Adipocyte (in vitro differentiated cells): ENCODE measurements at regions not wholly inside any gene's neighbourhood (a gene's known extent, or its start where the extent isn't known, plus 50 kb on each side); places are given as distances from the start of the nearest gene placed in this dataset.

Source experiments
- DNase-seq: peaks from one replicate; pipeline ENCODE4 v3.0.0-alpha.2; 2015; ENCODE audit warnings: low read depth
- H3K27me3 ChIP-seq: replicated peaks from 2 replicates; pipeline ENCODE4 v1.7.0; 2013; ENCODE audit warnings: mild to moderate bottlenecking, low read length, moderate library complexity; ENCODE audit not compliant: control insufficient read depth, insufficient read depth
- H3K36me3 ChIP-seq: 2 replicates; pipeline ENCODE4 v1.7.0; 2013; ENCODE audit warnings: low read length, mild to moderate bottlenecking, moderate library complexity; ENCODE audit not compliant: control insufficient read depth, insufficient read depth, severe bottlenecking
- H3K4me1 ChIP-seq: 2 replicates; pipeline ENCODE4 v1.7.0; 2013; ENCODE audit warnings: mild to moderate bottlenecking, low read length, moderate library complexity; ENCODE audit not compliant: control insufficient read depth, insufficient read depth
- H3K4me3 ChIP-seq: 2 replicates; pipeline ENCODE4 v1.7.0; 2013; ENCODE audit warnings: mild to moderate bottlenecking, low read length, moderate library complexity
- H3K9ac ChIP-seq: 2 replicates; pipeline ENCODE4 v1.7.0; 2013; ENCODE audit warnings: mild to moderate bottlenecking, low read length, moderate library complexity
- H3K9me3 ChIP-seq: 2 replicates; pipeline ENCODE4 v1.7.0; 2013; ENCODE audit warnings: mild to moderate bottlenecking, low read length, moderate library complexity; ENCODE audit not compliant: control insufficient read depth

DNA sequence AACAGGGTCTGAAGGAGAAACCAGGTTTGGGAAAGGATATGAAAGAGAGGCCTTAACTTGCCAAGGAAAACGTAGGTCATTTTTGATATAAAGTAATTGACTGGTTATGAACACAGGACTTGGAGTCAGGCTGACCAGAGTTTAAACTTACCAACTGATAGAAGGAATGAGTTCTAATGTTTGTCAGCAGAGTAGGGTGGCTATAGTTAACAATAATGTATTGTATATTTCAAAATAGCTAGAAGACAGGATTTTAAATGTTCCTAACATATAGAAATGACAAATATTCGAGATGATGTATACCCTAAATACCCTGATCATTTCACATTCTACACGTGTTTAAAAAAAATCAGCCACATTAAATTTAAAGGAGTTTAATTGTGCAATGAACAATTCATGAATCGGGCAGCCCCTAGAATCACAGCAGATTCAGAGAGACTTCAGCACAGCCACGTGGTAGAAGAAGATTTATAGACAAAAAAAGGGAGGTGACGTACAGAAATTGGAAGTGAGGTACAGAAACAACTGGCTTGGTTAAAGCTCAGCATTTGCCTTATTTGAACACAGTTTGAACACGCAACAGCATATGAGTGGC, 52.5 kb upstream of the PLEKHG7 start:
- no peak for DNase-seq
- Histone ChIP-seq H3K36me3 (no peaks in the 10 kb centered on the region), H3K4me1 (peaks cover 33% of the 10 kb centered on the region), H3K9me3 (no peaks in the 10 kb centered on the region), H3K9ac (peak overlapping the region; percentile 49), H3K4me3 (peak overlapping the region; percentile 55), H3K27me3 (no peaks in the 10 kb centered on the region)

GRCh38 chr12:92649511-92650227, 53.1 kb upstream of the PLEKHG7 start:
- DNase-seq = peak; percentile 91
- no peaks in the 10 kb centered on the region for H3K27me3 ChIP-seq

DNA sequence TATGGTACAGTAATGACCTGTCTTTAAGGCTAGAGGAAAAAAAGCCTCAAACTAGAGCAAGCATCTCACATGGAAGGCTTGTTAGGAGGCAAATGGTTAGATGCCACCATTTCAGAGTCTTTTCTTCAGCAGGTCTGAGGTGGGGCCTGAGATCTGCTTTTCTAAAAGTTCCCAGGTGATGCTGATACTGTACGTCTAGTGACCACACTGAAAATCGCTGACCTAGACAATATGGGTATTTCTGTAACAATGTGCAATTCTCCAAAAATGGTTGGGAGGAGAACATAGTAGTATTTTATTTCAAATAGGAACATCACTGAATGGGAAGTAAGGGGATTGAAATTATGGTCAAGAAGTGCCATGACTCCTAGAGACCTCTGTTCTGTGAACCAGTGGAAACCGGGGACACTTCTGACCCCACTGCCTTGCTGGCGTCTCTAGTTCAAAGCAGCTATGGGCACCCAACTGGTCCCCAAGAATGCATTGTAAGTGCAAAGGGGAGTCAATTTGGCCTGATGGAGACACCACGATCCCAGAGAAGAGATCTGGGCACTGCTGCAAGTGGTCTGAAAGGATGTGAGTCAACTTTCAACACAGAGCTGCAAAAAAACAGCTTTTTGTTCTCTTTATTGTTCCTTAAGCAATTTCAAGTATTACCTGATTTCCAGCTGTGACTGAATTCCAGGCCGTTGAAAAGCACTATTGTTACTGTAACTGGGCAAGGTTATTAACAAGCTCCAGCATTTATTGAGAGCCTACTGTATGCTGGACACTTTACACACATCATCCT, 54.4 kb upstream of the PLEKHG7 start:
- H3K9me3 ChIP-seq = no peaks in the 10 kb centered on the region
- DNase-seq = no peak

More at GRCh38 chr12:92649511-92650227, 53.1 kb upstream of the PLEKHG7 start:
- peak overlapping the region; percentile 49 for H3K9ac ChIP-seq
- H3K9me3 ChIP-seq = no peaks in the 10 kb centered on the region
- H3K36me3 ChIP-seq = no peaks in the 10 kb centered on the region
- H3K4me1 ChIP-seq = peaks cover 27% of the 10 kb centered on the region
- H3K4me3 ChIP-seq = peak overlapping the region; percentile 55

GRCh38 chr12:92641291-92641690, 61.5 kb upstream of the PLEKHG7 start:
- no peak overlapping the region for H3K9ac ChIP-seq

More for the DNA sequence above, 54.4 kb upstream of the PLEKHG7 start:
- no peak overlapping the region for H3K9ac ChIP-seq
- peaks cover 17% of the 10 kb centered on the region for H3K4me1 ChIP-seq
- H3K4me3 ChIP-seq = no peak overlapping the region
- H3K36me3 ChIP-seq = no peaks in the 10 kb centered on the region
- no peaks in the 10 kb centered on the region for H3K27me3 ChIP-seq

DNA sequence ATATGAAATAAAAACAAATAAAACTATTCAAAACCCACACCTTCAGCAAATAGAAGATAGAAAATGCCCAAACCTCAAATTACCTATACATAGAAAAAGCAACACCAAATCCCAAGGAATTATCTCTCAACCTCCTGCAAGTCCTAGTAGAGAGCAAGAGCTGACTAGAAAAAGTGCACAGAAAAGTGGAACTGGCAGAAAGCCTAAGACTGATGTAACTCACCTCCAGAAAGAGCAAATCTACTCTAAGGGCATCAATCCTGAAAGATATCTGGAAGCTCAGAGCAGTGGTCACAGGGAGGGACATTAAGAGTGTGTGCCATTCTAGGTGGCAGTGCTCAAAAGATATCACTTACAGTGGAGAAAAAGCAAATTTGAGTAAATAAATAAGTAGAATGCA, 62.1 kb upstream of the PLEKHG7 start:
- no peaks in the 10 kb centered on the region for H3K9me3 ChIP-seq
- no peaks in the 10 kb centered on the region for H3K36me3 ChIP-seq
- DNase-seq = peak; percentile 14
- no peaks in the 10 kb centered on the region for H3K27me3 ChIP-seq
- no peak overlapping the region for H3K9ac ChIP-seq
- H3K4me3 ChIP-seq = no peak overlapping the region
- H3K4me1 ChIP-seq = no peaks in the 10 kb centered on the region

More at GRCh38 chr12:92641291-92641690, 61.5 kb upstream of the PLEKHG7 start:
- H3K27me3 ChIP-seq = no peaks in the 10 kb centered on the region
- no peaks in the 10 kb centered on the region for H3K4me1 ChIP-seq
- H3K36me3 ChIP-seq = no peaks in the 10 kb centered on the region
- no peak overlapping the region for H3K4me3 ChIP-seq
- DNase-seq = no peak
- H3K9me3 ChIP-seq = no peaks in the 10 kb centered on the region

GRCh38 chr12:92639017-92639416, 63.8 kb upstream of the PLEKHG7 start:
- H3K4me1 ChIP-seq = peaks cover 9% of the 10 kb centered on the region
- no peak overlapping the region for H3K9ac ChIP-seq
- no peaks in the 10 kb centered on the region for H3K9me3 ChIP-seq
- no peak for DNase-seq
- H3K36me3 ChIP-seq = no peaks in the 10 kb centered on the region
- no peaks in the 10 kb centered on the region for H3K27me3 ChIP-seq
- no peak overlapping the region for H3K4me3 ChIP-seq

DNA sequence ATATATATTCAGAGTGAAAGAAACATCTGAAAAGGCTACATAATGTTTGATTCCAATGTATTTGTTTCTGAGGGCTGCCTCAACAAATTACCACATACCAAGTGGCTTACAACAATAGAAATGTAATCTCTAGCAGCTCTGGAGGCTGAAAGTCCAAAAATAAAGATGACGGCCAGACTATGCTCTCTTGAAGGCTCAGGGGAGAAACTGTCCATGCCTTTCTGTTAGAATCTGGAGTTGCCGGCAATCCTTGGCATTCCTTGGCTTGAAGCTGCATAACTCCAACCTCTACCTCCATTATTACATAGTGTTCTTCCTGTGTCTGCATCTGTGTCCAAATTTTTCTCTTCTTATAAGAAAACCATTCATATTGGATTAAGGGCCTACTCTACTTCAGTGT, 68.1 kb upstream of the PLEKHG7 start:
- Histone ChIP-seq H3K27me3 (no peaks in the 10 kb centered on the region), H3K4me1 (peaks cover 12% of the 10 kb centered on the region), H3K36me3 (no peaks in the 10 kb centered on the region), H3K9me3 (no peaks in the 10 kb centered on the region), H3K4me3 (no peak overlapping the region), H3K9ac (no peak overlapping the region)
- DNase-seq = peak; percentile 22

DNA sequence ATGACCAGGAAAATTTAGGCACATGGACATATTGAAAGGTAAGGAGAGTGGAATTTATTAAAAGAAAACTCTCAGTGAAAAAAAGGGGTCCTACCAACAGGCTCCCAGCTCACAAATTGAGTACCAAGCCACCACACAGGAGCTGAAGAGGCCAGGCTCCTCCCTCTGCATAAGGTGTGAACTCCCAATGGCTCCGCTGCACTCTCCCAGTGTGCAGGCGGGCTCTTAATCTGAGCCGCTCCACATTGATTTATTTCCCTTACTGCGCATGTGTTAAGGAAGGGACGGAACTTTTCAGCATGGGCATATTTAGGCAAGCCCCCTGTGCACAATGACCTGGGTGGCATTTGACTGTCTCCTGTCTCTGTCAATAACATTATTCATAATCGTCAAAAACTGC, 68.6 kb upstream of the PLEKHG7 start:
- Histone ChIP-seq H3K36me3 (no peaks in the 10 kb centered on the region), H3K4me3 (no peak overlapping the region), H3K9ac (no peak overlapping the region), H3K9me3 (no peaks in the 10 kb centered on the region), H3K4me1 (peaks cover 15% of the 10 kb centered on the region), H3K27me3 (no peaks in the 10 kb centered on the region)
- DNase-seq = no peak

DNA sequence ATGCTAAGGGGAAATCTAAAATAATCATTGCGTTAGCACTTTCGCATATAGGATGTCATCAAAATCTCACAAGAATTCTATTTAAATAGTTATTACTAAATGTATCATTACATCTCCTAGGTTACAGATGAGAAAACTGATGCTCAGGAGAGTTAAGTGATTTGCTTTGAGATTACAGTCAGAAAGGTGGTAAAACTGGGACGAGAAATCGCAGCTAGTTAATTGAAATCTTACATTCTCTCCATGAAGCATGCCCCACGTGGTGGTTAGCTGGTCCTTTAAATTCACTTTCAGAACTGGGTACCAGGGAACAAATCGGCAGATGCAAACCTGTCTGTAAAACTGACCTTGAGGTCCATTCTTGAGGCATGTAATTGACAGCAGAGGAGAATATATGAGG, 71.8 kb upstream of the PLEKHG7 start:
- peaks cover 15% of the 10 kb centered on the region for H3K4me1 ChIP-seq
- no peaks in the 10 kb centered on the region for H3K9me3 ChIP-seq
- DNase-seq = no peak
- no peak overlapping the region for H3K4me3 ChIP-seq
- no peak overlapping the region for H3K9ac ChIP-seq
- no peaks in the 10 kb centered on the region for H3K36me3 ChIP-seq
- H3K27me3 ChIP-seq = no peaks in the 10 kb centered on the region

GRCh38 chr12:92629349-92630065, 73.3 kb upstream of the PLEKHG7 start:
- no peaks in the 10 kb centered on the region for H3K27me3 ChIP-seq
- H3K9ac ChIP-seq = no peak overlapping the region

DNA sequence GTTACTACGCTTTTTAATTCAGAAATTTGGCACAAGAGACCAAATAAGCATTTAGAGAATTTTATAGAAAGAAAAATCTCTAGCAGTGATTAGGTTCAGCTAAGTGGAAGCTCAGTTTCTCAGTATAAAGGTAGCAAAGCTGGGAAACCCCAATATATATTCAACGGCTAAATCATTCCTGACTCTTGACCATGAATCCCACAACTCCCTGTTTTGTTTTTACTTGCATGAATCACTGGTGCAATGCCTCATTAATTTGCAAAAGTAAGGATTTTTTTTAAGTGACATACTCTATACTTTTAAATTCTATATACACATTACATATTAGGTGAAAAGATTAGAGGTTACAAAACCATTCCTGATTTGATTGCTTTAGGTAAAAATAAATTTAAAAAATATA, 74.3 kb upstream of the PLEKHG7 start:
- no peaks in the 10 kb centered on the region for H3K27me3 ChIP-seq
- H3K4me3 ChIP-seq = no peak overlapping the region
- H3K9me3 ChIP-seq = no peaks in the 10 kb centered on the region
- no peak overlapping the region for H3K9ac ChIP-seq
- DNase-seq = peak; percentile 14
- no peaks in the 10 kb centered on the region for H3K36me3 ChIP-seq
- H3K4me1 ChIP-seq = peaks cover 12% of the 10 kb centered on the region

More at GRCh38 chr12:92629349-92630065, 73.3 kb upstream of the PLEKHG7 start:
- DNase-seq = peak; percentile 39
- no peaks in the 10 kb centered on the region for H3K9me3 ChIP-seq
- no peaks in the 10 kb centered on the region for H3K36me3 ChIP-seq
- H3K4me1 ChIP-seq = peaks cover 8% of the 10 kb centered on the region
- H3K4me3 ChIP-seq = no peak overlapping the region
